GM23338 (cell line): ENCODE measurements at regions not wholly inside any gene's neighbourhood (a gene's known extent, or its start where the extent isn't known, plus 50 kb on each side); places are given as distances from the start of the nearest gene placed in this dataset.
A peak's percentile ranks its signal among the peaks of the same experiment; 100 is the strongest.

Source experiments
- ATAC-seq: fragments of 200-7000 bp; cut with Tn5 transposase; 3 replicates; pipeline ENCODE4 v1.9.1; 2020
- DNase-seq: peaks from one replicate; pipeline ENCODE4 v3.0.0-alpha.2; 2015; ENCODE audit warnings: low spot score
- H2AFZ ChIP-seq: fragments of 200-600 bp; sonication (generic); 2 replicates; pipeline ENCODE4 v1.8.0; 2016; ENCODE audit warnings: antibody characterized with exemption, mild to moderate bottlenecking, moderate library complexity
- H3F3A ChIP-seq: fragments of 200-600 bp; sonication (generic); replicated peaks from 2 replicates; pipeline ENCODE4 v1.8.0; 2017; ENCODE audit warnings: antibody characterized with exemption, mixed run types, low read depth
- H3K27ac ChIP-seq: fragments of 200-600 bp; sonication (generic); 2 replicates; pipeline ENCODE4 v1.6.1; 2016; ENCODE audit warnings: low read depth
- H3K27me3 ChIP-seq: fragments of 200-600 bp; sonication (generic); 2 replicates; pipeline ENCODE4 v1.8.0; 2016; ENCODE audit warnings: mild to moderate bottlenecking, mixed run types, moderate library complexity; ENCODE audit not compliant: insufficient read depth
- H3K36me3 ChIP-seq: fragments of 200-600 bp; sonication (generic); 2 replicates; pipeline ENCODE4 v1.8.0; 2016; ENCODE audit warnings: mild to moderate bottlenecking; ENCODE audit not compliant: insufficient read depth
- H3K4me1 ChIP-seq: fragments of 200-600 bp; sonication (generic); 2 replicates; pipeline ENCODE4 v1.8.0; 2016; ENCODE audit warnings: mild to moderate bottlenecking, moderate library complexity; ENCODE audit not compliant: insufficient read depth
- H3K4me2 ChIP-seq: fragments of 200-600 bp; sonication (generic); 2 replicates; pipeline ENCODE4 v1.7.1; 2017; ENCODE audit warnings: mixed run types
- H3K4me3 ChIP-seq: fragments of 200-600 bp; sonication (generic); 2 replicates; pipeline ENCODE4 v1.6.1; 2016; ENCODE audit warnings: mixed run types
- H3K79me2 ChIP-seq: fragments of 200-600 bp; sonication (generic); replicated peaks from 2 replicates; pipeline ENCODE4 v1.8.0; 2017; ENCODE audit warnings: mild to moderate bottlenecking; ENCODE audit not compliant: insufficient read depth
- H3K9me2 ChIP-seq: fragments of 200-600 bp; sonication (generic); 2 replicates; pipeline ENCODE4 v1.8.0; 2017; ENCODE audit not compliant: insufficient read depth
- H4K20me1 ChIP-seq: fragments of 200-600 bp; sonication (generic); replicated peaks from 2 replicates; pipeline ENCODE4 v1.8.0; 2017; ENCODE audit warnings: mild to moderate bottlenecking; ENCODE audit not compliant: insufficient read depth
- H3K27ac Mint-ChIP-seq: 2 replicates; pipeline ENCODE4 v1.8.0; 2020; ENCODE audit warnings: inconsistent platforms, mild to moderate bottlenecking, moderate library complexity, mixed read lengths
- H3K27me3 Mint-ChIP-seq: 3 replicates; pipeline ENCODE4 v1.8.0; 2022; ENCODE audit warnings: low read depth, mild to moderate bottlenecking, moderate library complexity, mixed read lengths, inconsistent platforms; ENCODE audit not compliant: insufficient read depth, poor library complexity
- H3K36me3 Mint-ChIP-seq: 3 replicates; pipeline ENCODE4 v1.8.0; 2021; ENCODE audit warnings: low read depth, mild to moderate bottlenecking, inconsistent platforms, moderate library complexity, mixed read lengths
- H3K4me1 Mint-ChIP-seq: 3 replicates; pipeline ENCODE4 v1.8.0; 2020; ENCODE audit warnings: mild to moderate bottlenecking, inconsistent platforms, mixed read lengths
- H3K4me3 Mint-ChIP-seq: 3 replicates; pipeline ENCODE4 v1.8.0; 2021; ENCODE audit warnings: moderate library complexity, mild to moderate bottlenecking, inconsistent platforms, mixed read lengths
- H3K9me3 Mint-ChIP-seq: 3 replicates; pipeline ENCODE4 v1.8.0; 2020; ENCODE audit warnings: moderate library complexity, mild to moderate bottlenecking, inconsistent platforms, mixed read lengths
- CREB1 ChIP-seq: fragments of 250-450 bp; sonication (Bioruptor Pico); IDR thresholded peaks from 2 replicates; pipeline ENCODE4 v1.5.0; 2020; ENCODE audit warnings: low read depth, mild to moderate bottlenecking, moderate library complexity
- CTCF ChIP-seq, 2 experiments: fragments of 200-600 bp in 1 of 2; sonication (generic) in 1 of 2; conservative IDR thresholded peaks; 2 replicates each; pipeline versions ENCODE4 v1.5.1 to v1.6.1; 2016 to 2017; ENCODE audit warnings: antibody characterized with exemption in 2 of 2, low read depth in 2 of 2, mild to moderate bottlenecking in 2 of 2, moderate library complexity in 1 of 2
- EZH2 ChIP-seq: fragments of 200-600 bp; sonication (generic); IDR thresholded peaks from one replicate; pipeline ENCODE4 v1.8.0; 2017; ENCODE audit warnings: antibody characterized with exemption, mild to moderate bottlenecking, low read depth; ENCODE audit not compliant: unreplicated experiment
- EZH2phosphoT487 ChIP-seq: fragments of 200-600 bp; sonication (generic); IDR thresholded peaks from one replicate; pipeline ENCODE4 v1.8.1; 2018; ENCODE audit warnings: antibody characterized with exemption; ENCODE audit not compliant: unreplicated experiment
- NANOG ChIP-seq: IDR thresholded peaks from 2 replicates; pipeline ENCODE4 v1.6.1; 2016; ENCODE audit warnings: antibody characterized with exemption, borderline replicate concordance
- POLR2AphosphoS5 ChIP-seq: IDR thresholded peaks from 2 replicates; pipeline ENCODE4 v1.6.1; 2016; ENCODE audit warnings: antibody characterized with exemption, low read depth
- STAT1 ChIP-seq: IDR thresholded peaks from one replicate; pipeline ENCODE4 v1.6.1; 2016; ENCODE audit warnings: antibody characterized with exemption; ENCODE audit not compliant: unreplicated experiment
- ZNF114 ChIP-seq: fragments of 250-450 bp; sonication (Bioruptor Pico); IDR thresholded peaks from 2 replicates; pipeline ENCODE4 v1.5.0; 2020; ENCODE audit warnings: mild to moderate bottlenecking, moderate library complexity
- ZNF331 ChIP-seq: fragments of 250-450 bp; sonication (Bioruptor Pico); IDR thresholded peaks from 2 replicates; pipeline ENCODE4 v1.5.0; 2020; ENCODE audit warnings: low read depth, mild to moderate bottlenecking, moderate library complexity
- TF ChIP-seq, protein P1 (sequence below): IDR thresholded peaks from one replicate; pipeline ENCODE4 v1.6.1; 2018; ENCODE audit warnings: antibody characterized with exemption; ENCODE audit not compliant: unreplicated experiment
- TF ChIP-seq, protein P2 (sequence below): IDR thresholded peaks from 2 replicates; pipeline ENCODE4 v1.6.1; 2016; ENCODE audit warnings: antibody characterized with exemption

DNA sequence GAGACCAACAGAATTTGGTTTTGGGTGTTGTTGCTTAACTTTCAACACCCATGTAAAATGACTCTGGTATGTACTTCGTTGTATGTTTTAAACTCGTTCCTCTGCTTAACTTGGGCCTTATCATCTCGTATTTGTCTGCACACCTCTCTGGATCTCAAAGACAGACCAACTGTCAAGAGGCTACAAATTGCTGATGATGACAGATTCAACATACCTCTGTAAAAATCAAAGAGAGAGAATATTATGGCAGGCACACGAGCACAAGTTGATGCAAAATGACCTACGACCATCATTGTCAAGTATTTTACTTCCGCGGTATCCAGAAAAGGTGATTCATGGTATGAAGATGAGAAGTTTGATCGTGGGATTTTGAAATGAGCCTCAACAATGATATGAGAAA lies 132.1 kb upstream of the ARGLU1 start (continued):
- TF ChIP-seq, protein P1, sequence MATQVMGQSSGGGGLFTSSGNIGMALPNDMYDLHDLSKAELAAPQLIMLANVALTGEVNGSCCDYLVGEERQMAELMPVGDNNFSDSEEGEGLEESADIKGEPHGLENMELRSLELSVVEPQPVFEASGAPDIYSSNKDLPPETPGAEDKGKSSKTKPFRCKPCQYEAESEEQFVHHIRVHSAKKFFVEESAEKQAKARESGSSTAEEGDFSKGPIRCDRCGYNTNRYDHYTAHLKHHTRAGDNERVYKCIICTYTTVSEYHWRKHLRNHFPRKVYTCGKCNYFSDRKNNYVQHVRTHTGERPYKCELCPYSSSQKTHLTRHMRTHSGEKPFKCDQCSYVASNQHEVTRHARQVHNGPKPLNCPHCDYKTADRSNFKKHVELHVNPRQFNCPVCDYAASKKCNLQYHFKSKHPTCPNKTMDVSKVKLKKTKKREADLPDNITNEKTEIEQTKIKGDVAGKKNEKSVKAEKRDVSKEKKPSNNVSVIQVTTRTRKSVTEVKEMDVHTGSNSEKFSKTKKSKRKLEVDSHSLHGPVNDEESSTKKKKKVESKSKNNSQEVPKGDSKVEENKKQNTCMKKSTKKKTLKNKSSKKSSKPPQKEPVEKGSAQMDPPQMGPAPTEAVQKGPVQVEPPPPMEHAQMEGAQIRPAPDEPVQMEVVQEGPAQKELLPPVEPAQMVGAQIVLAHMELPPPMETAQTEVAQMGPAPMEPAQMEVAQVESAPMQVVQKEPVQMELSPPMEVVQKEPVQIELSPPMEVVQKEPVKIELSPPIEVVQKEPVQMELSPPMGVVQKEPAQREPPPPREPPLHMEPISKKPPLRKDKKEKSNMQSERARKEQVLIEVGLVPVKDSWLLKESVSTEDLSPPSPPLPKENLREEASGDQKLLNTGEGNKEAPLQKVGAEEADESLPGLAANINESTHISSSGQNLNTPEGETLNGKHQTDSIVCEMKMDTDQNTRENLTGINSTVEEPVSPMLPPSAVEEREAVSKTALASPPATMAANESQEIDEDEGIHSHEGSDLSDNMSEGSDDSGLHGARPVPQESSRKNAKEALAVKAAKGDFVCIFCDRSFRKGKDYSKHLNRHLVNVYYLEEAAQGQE, result no peak
- TF ChIP-seq ZNF331 (CRISPR knock-in tag) (no peak), ZNF114 (CRISPR knock-in tag) (no peak), NANOG (no peak), CREB1 (CRISPR knock-in tag) (no peak), POLR2AphosphoS5 (no peak)

DNA sequence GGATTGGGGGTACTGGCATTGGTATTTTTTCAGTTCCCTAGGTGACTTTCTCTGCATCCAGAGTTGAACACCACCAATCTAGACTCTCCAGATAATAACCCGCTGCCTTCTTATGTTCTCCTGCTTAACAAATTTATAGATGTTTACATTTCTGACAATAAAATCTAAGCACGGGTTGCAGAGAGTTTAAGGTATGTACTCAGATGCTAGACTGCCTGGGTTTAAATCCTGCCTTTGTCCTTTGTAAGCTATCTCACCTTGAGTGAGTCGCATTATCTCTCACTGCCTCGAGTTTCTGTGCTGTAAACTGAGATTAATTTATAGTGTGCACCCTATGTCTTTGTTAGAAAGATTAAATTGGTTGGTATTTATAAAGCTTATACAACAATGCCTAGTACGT lies 131.4 kb upstream of the ARGLU1 start:
- no peak overlapping the region for H3K4me3 Mint-ChIP-seq
- no peak overlapping the region for H3K4me2 ChIP-seq
- H3K4me1 ChIP-seq, result no peaks in the 10 kb centered on the region
- no peaks in the 10 kb centered on the region for H3K27me3 Mint-ChIP-seq
- H2AFZ ChIP-seq, result peak overlapping the region; percentile 40
- ATAC-seq (no peak), DNase-seq (no peak)
- no peaks in the 10 kb centered on the region for H3F3A ChIP-seq
- H3K27ac ChIP-seq, result no peak overlapping the region
- H3K4me3 ChIP-seq, result no peak overlapping the region
- H3K27me3 ChIP-seq, result no peaks in the 10 kb centered on the region
- H3K79me2 ChIP-seq, result no peaks in the 10 kb centered on the region
- no peaks in the 10 kb centered on the region for H3K4me1 Mint-ChIP-seq
- H3K36me3 ChIP-seq, result no peaks in the 10 kb centered on the region
- no peaks in the 10 kb centered on the region for H3K9me2 ChIP-seq
- H3K27ac Mint-ChIP-seq, result no peak overlapping the region
- H3K9me3 Mint-ChIP-seq, result no peaks in the 10 kb centered on the region
- H4K20me1 ChIP-seq, result no peaks in the 10 kb centered on the region
- H3K36me3 Mint-ChIP-seq, result no peaks in the 10 kb centered on the region
- TF ChIP-seq, protein P2, sequence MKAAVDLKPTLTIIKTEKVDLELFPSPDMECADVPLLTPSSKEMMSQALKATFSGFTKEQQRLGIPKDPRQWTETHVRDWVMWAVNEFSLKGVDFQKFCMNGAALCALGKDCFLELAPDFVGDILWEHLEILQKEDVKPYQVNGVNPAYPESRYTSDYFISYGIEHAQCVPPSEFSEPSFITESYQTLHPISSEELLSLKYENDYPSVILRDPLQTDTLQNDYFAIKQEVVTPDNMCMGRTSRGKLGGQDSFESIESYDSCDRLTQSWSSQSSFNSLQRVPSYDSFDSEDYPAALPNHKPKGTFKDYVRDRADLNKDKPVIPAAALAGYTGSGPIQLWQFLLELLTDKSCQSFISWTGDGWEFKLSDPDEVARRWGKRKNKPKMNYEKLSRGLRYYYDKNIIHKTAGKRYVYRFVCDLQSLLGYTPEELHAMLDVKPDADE, result no peak
- no peak for TF ChIP-seq EZH2phosphoT487
- TF ChIP-seq, protein P1, result no peak
- no peak for TF ChIP-seq CTCF (conservative IDR thresholded peaks at IDR 0.05; ENCODE audit: low read depth in 2 of 2)
- no peak for TF ChIP-seq ZNF114 (CRISPR knock-in tag)
- TF ChIP-seq EZH2, result no peak
- no peak for TF ChIP-seq CREB1 (CRISPR knock-in tag)
- no peak for TF ChIP-seq ZNF331 (CRISPR knock-in tag)
- no peak for TF ChIP-seq POLR2AphosphoS5
- no peak for TF ChIP-seq NANOG
- TF ChIP-seq STAT1, result no peak
